HG02840 (cell line): ENCODE measurements at regions not wholly inside any gene's neighbourhood (a gene's known extent, or its start where the extent isn't known, plus 50 kb on each side); places are given as distances from the start of the nearest gene placed in this dataset.
"Not testable (repeated sequence)": the region's sequence is repeated elsewhere in the genome, so short reads cannot be mapped to it uniquely, and the experiment has no call there.

Experiments
- ATAC-seq: cut with Tn5 transposase; IDR thresholded peaks from one replicate; pipeline ENCODE4 v1.9.1; 2021; ENCODE audit warnings: mild to moderate bottlenecking, moderate library complexity, moderate number of reproducible peaks; ENCODE audit not compliant: unreplicated experiment, low FRiP score

- ATAC-seq, result no peak
Measured at GRCh38 chr15:69751566-69751965, 298.9 kb downstream of the RPLP1 start.

- no peak for ATAC-seq
Measured at GRCh38 chr15:69753867-69754266, 301.2 kb downstream of the RPLP1 start.

GRCh38 chr15:69754313-69754712, 301.7 kb downstream of the RPLP1 start:
- ATAC-seq, result no peak

- peak; percentile 90 for ATAC-seq
Measured at GRCh38 chr15:69755551-69756310, 303.1 kb downstream of the RPLP1 start.

- ATAC-seq, result no peak
Measured at GRCh38 chr15:69756440-69756839, 303.8 kb downstream of the RPLP1 start.

- no peak for ATAC-seq
Measured at GRCh38 chr15:69757186-69757585, 304.6 kb downstream of the RPLP1 start.

- ATAC-seq, result no peak
Measured at GRCh38 chr15:69758291-69758771, 305.7 kb downstream of the RPLP1 start.

GRCh38 chr15:69758810-69759790, 306.5 kb downstream of the RPLP1 start:
- ATAC-seq, result no peak

- ATAC-seq, result no peak
Measured at GRCh38 chr15:69760258-69760845, 307.7 kb downstream of the RPLP1 start.

- ATAC-seq, result no peak
Measured at GRCh38 chr15:69760890-69761568, 308.4 kb downstream of the RPLP1 start.

GRCh38 chr15:69762373-69763148, 309.9 kb downstream of the RPLP1 start:
- ATAC-seq, result no peak

- no peak for ATAC-seq
Measured at GRCh38 chr15:69763831-69764230, 311.2 kb downstream of the RPLP1 start.

- no peak for ATAC-seq
Measured at GRCh38 chr15:69766156-69766555, 313.5 kb downstream of the RPLP1 start.

- ATAC-seq, result no peak
Measured at GRCh38 chr15:69767191-69767590, 314.6 kb downstream of the RPLP1 start.

- ATAC-seq, result not testable (repeated sequence)
Measured at GRCh38 chr15:69769336-69769735, 316.7 kb downstream of the RPLP1 start.

- not testable (repeated sequence) for ATAC-seq
Measured at GRCh38 chr15:69774258-69774657, 321.6 kb downstream of the RPLP1 start.

- not testable (repeated sequence) for ATAC-seq
Measured at GRCh38 chr15:69774711-69775110, 322.1 kb downstream of the RPLP1 start.

- no peak for ATAC-seq
Measured at GRCh38 chr15:69777356-69777755, 320.4 kb downstream of the TLE3 start.

- ATAC-seq, result no peak
Measured at GRCh38 chr15:69780374-69780773, 317.3 kb downstream of the TLE3 start.
